Ramos (cell line): ENCODE measurements at regions not wholly inside any gene's neighbourhood (a gene's known extent, or its start where the extent isn't known, plus 50 kb on each side); places are given as distances from the start of the nearest gene placed in this dataset.

Experiments
- in situ Hi-C: fragments of 300-500 bp; cut with MboI; formaldehyde crosslinking; loops from one replicate; pipeline ENCODE4 v1.14.3; 2022; ENCODE audit warnings: low sequenced_read_pairs; ENCODE audit not compliant: unreplicated experiment

DNA sequence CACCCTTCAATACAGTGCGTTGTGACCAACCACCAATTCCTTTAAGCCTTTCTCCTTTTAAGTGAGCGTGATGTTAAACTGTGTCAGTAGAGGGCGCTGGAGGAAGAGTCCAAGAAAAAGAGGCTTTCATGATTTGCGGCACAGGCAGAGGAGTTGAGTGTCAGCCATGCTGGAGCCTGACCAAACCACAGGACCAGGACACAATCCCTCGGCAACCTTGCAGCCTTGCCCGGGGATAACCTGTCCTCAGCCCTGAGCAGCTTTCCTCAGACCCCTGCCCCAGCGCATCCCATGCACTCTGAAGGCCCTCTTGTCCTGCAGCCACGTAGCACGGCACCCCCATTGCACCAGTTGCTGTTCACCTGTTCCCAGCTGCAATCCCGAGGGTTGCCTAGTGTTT, 53.5 kb upstream of the SMIM31 start:
- in situ Hi-C loops, result no loop called here

DNA sequence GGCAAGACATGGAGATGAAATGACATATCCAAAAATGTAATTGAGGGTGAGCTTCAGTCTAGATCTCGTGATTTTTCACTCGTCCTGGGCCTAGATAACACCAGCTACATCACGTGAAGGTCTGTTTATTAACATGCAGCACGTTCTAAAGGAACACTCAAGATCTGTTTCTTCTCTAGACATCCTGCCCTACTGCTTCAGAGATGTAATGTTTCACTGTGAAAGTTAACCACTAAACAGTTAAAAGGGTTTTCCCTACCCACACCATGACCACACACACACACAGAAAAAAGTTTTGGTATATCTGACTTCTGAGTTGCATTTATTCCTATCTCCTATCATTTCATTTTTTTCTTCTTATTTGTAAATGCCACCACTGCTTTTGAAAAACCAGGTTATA, 52.3 kb upstream of the SMIM31 start:
- in situ Hi-C loops, result no loop called here
